Keratinocyte (primary cell): ENCODE measurements at regions not wholly inside any gene's neighbourhood (a gene's known extent, or its start where the extent isn't known, plus 50 kb on each side); places are given as distances from the start of the nearest gene placed in this dataset.
"Not testable (repeated sequence)": the region's sequence is repeated elsewhere in the genome, so short reads cannot be mapped to it uniquely, and the experiment has no call there.

Experiments used
- DNase-seq: peaks from one replicate; pipeline ENCODE4 v3.0.0-alpha.2; 2011; ENCODE audit warnings: low read depth, missing footprints, low spot score
- FAIRE-seq: peaks from 2 replicates; lab custom pipeline; 2011; peaks lifted over from hg19 to GRCh38; lab: Jason Lieb, UNC
- H2AFZ ChIP-seq: 2 replicates; pipeline ENCODE4 v1.6.0; 2012; ENCODE audit warnings: low read length, control low read depth, inconsistent platforms; ENCODE audit not compliant: control insufficient read depth
- H3K27ac ChIP-seq: 2 replicates; pipeline ENCODE4 v1.5.1; 2011; ENCODE audit warnings: low read length; ENCODE audit not compliant: control insufficient read depth, insufficient read depth
- H3K27me3 ChIP-seq: 3 replicates; pipeline ENCODE4 v1.6.0; 2011; ENCODE audit warnings: low read length; ENCODE audit not compliant: control insufficient read depth, insufficient read depth; ENCODE audit errors: extremely low read depth
- H3K36me3 ChIP-seq, 2 experiments: 2 replicates in 1 of 2; 3 replicates in 1 of 2; pipeline ENCODE4 v1.5.1; 2011; ENCODE audit warnings: low read length in 2 of 2, mild to moderate bottlenecking in 1 of 2; ENCODE audit not compliant: control insufficient read depth in 2 of 2, insufficient read depth in 2 of 2; ENCODE audit errors: extremely low read depth in 1 of 2
- H3K4me1 ChIP-seq: 3 replicates; pipeline ENCODE4 v1.5.1; 2011; ENCODE audit warnings: low read length; ENCODE audit not compliant: control insufficient read depth, insufficient read depth; ENCODE audit errors: extremely low read depth
- H3K4me2 ChIP-seq: 3 replicates; pipeline ENCODE4 v1.6.0; 2011; ENCODE audit warnings: low read depth, low read length; ENCODE audit not compliant: control insufficient read depth, insufficient read depth; ENCODE audit errors: extremely low read depth
- H3K4me3 ChIP-seq, 3 experiments: fragments of 200-600 bp in 1 of 3; sonication (generic) in 1 of 3; 2 replicates in 2 of 3; 3 replicates in 1 of 3; pipeline ENCODE4 v1.5.1; 2011 to 2016; ENCODE audit warnings: low read length in 3 of 3, mild to moderate bottlenecking in 3 of 3, control low read depth in 2 of 3, inconsistent platforms in 1 of 3, low read depth in 1 of 3, mixed read lengths in 1 of 3, mixed run types in 1 of 3, moderate library complexity in 1 of 3; ENCODE audit not compliant: control insufficient read depth in 2 of 3, insufficient read depth in 2 of 3; ENCODE audit errors: extremely low read depth in 1 of 3
- H3K79me2 ChIP-seq: 2 replicates; pipeline ENCODE4 v1.6.0; 2012; ENCODE audit warnings: low read length; ENCODE audit not compliant: control insufficient read depth, insufficient read depth
- H3K9ac ChIP-seq: 3 replicates; pipeline ENCODE4 v1.6.0; 2011; ENCODE audit warnings: low read length; ENCODE audit not compliant: control insufficient read depth, insufficient read depth; ENCODE audit errors: extremely low read depth
- H3K9me1 ChIP-seq: 3 replicates; pipeline ENCODE4 v1.6.0; 2011; ENCODE audit warnings: low read length; ENCODE audit not compliant: control insufficient read depth, insufficient read depth; ENCODE audit errors: extremely low read depth
- H3K9me3 ChIP-seq: 2 replicates; pipeline ENCODE4 v1.5.1; 2012; ENCODE audit warnings: low read depth, low read length; ENCODE audit not compliant: control insufficient read depth
- H4K20me1 ChIP-seq: 3 replicates; pipeline ENCODE4 v1.6.0; 2011; ENCODE audit warnings: low read length; ENCODE audit not compliant: control insufficient read depth, insufficient read depth; ENCODE audit errors: extremely low read depth
- EZH2 ChIP-seq: IDR thresholded peaks from one replicate; pipeline ENCODE4 v1.6.1; 2012; ENCODE audit warnings: inconsistent platforms, mild to moderate bottlenecking, low read length, moderate library complexity
- dilution Hi-C: fragments of 300-500 bp; cut with MboI; formaldehyde crosslinking; loops from one replicate; pipeline ENCODE4 v1.7.0; 2020; ENCODE audit warnings: low sequenced_read_pairs; ENCODE audit not compliant: extremely low pct_ligation_motif_present
- TF ChIP-seq, protein P1 (sequence below), 3 experiments: IDR thresholded peaks in 1 of 3; conservative IDR thresholded peaks in 1 of 3; optimal IDR thresholded peaks in 1 of 3; 2 replicates in 2 of 3; 3 replicates in 1 of 3; pipeline versions ENCODE3 to v1.5.1; 2011; ENCODE audit warnings: low read length in 3 of 3, mild to moderate bottlenecking in 3 of 3, moderate library complexity in 2 of 3, control low read depth in 1 of 3, inconsistent platforms in 1 of 3; ENCODE audit not compliant: insufficient read depth in 2 of 3; ENCODE audit errors: extremely low read depth in 1 of 3

GRCh38 chr13:57899096-57899495 is 267.6 kb downstream of the PCDH17 start:
- DNase-seq, result no peak
- Histone ChIP-seq H3K4me1 (no peaks in the 10 kb centered on the region), H3K9me1 (no peaks in the 10 kb centered on the region), H3K27ac (no peak overlapping the region), H3K4me3 (no peak overlapping the region), H4K20me1 (no peaks in the 10 kb centered on the region), H3K36me3 (no peaks in the 10 kb centered on the region), H2AFZ (no peak overlapping the region), H3K27me3 (no peaks in the 10 kb centered on the region), H3K9ac (no peak overlapping the region), H3K79me2 (no peaks in the 10 kb centered on the region), H3K9me3 (no peaks in the 10 kb centered on the region), H3K4me2 (no peak overlapping the region)
- TF ChIP-seq, protein P1, sequence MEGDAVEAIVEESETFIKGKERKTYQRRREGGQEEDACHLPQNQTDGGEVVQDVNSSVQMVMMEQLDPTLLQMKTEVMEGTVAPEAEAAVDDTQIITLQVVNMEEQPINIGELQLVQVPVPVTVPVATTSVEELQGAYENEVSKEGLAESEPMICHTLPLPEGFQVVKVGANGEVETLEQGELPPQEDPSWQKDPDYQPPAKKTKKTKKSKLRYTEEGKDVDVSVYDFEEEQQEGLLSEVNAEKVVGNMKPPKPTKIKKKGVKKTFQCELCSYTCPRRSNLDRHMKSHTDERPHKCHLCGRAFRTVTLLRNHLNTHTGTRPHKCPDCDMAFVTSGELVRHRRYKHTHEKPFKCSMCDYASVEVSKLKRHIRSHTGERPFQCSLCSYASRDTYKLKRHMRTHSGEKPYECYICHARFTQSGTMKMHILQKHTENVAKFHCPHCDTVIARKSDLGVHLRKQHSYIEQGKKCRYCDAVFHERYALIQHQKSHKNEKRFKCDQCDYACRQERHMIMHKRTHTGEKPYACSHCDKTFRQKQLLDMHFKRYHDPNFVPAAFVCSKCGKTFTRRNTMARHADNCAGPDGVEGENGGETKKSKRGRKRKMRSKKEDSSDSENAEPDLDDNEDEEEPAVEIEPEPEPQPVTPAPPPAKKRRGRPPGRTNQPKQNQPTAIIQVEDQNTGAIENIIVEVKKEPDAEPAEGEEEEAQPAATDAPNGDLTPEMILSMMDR (optimal IDR thresholded peaks at IDR 0.05 in 1 of 3, IDR thresholded peaks at IDR 0.05 in 1 of 3, conservative IDR thresholded peaks at IDR 0.05 in 1 of 3; ENCODE audit: extremely low read depth in 1 of 3, insufficient read depth in 2 of 3, low read length in 3 of 3), result no peak
- TF ChIP-seq EZH2, result no peak
- dilution Hi-C loops, result no loop called here
- no peak for FAIRE-seq

GRCh38 chr13:57909833-57910232 is 278.3 kb downstream of the PCDH17 start:
- FAIRE-seq, H3K9ac ChIP-seq, H3K27ac ChIP-seq, H4K20me1 ChIP-seq, H3K4me3 ChIP-seq, H3K27me3 ChIP-seq, H3K4me2 ChIP-seq, H3K9me1 ChIP-seq, dilution Hi-C loops, H3K4me1 ChIP-seq, H3K36me3 ChIP-seq, H3K79me2 ChIP-seq, H3K9me3 ChIP-seq, H2AFZ ChIP-seq, DNase-seq: not testable (repeated sequence)

GRCh38 chr13:57918086-57918485 is 286.5 kb downstream of the PCDH17 start:
- Histone ChIP-seq H3K4me1 (no peaks in the 10 kb centered on the region), H3K9me3 (peaks cover under 1% of the 10 kb centered on the region), H3K4me2 (no peak overlapping the region), H4K20me1 (no peaks in the 10 kb centered on the region), H2AFZ (no peak overlapping the region), H3K9ac (no peak overlapping the region), H3K4me3 (no peak overlapping the region), H3K36me3 (no peaks in the 10 kb centered on the region), H3K27me3 (no peaks in the 10 kb centered on the region), H3K27ac (no peak overlapping the region), H3K9me1 (no peaks in the 10 kb centered on the region), H3K79me2 (no peaks in the 10 kb centered on the region)
- TF ChIP-seq, protein P1 (optimal IDR thresholded peaks at IDR 0.05 in 1 of 3, IDR thresholded peaks at IDR 0.05 in 1 of 3, conservative IDR thresholded peaks at IDR 0.05 in 1 of 3; ENCODE audit: extremely low read depth in 1 of 3, insufficient read depth in 2 of 3, low read length in 3 of 3), result no peak
- TF ChIP-seq EZH2, result no peak
- dilution Hi-C loops, result no loop called here
- DNase-seq (no peak), FAIRE-seq (no peak)
